Kidney glomerular epithelial cell (primary cell): ENCODE measurements at regions not wholly inside any gene's neighbourhood (a gene's known extent, or its start where the extent isn't known, plus 50 kb on each side); places are given as distances from the start of the nearest gene placed in this dataset.
"Not testable (repeated sequence)": the region's sequence is repeated elsewhere in the genome, so short reads cannot be mapped to it uniquely, and the experiment has no call there.

Source experiments
- DNase-seq: peaks from one replicate; lab custom pipeline; 2025; lab: John Stamatoyannopoulos, UW

GRCh38 chr14:94831085-94831484 is 61.2 kb upstream of the GSC start:
- DNase-seq = no peak

- no peak for DNase-seq
These were observed 58.0 kb upstream of the GSC start for GRCh38 chr14:94827711-94828447.

- DNase-seq = no peak
These were observed 56.9 kb upstream of the GSC start for GRCh38 chr14:94826774-94827173.

- no peak for DNase-seq
These were observed 53.8 kb upstream of the GSC start for GRCh38 chr14:94823556-94824341.

GRCh38 chr14:94821705-94822104 is 51.8 kb upstream of the GSC start:
- no peak for DNase-seq

- DNase-seq = not testable (repeated sequence)
These were observed 51.0 kb upstream of the GSC start for GRCh38 chr14:94820932-94821331.
